Right hindlimb (tissue), 1 donor: ENCODE measurements at regions not wholly inside any gene's neighbourhood (a gene's known extent, or its start where the extent isn't known, plus 50 kb on each side); places are given as distances from the start of the nearest gene placed in this dataset.

ENCODE experiments used
- DNase-seq: peaks from one replicate; pipeline ENCODE4 v3.0.0-alpha.2; 2018

- no peak for DNase-seq
Observed at GRCh38 chr12:98446682-98447081, 68.7 kb upstream of the TMPO start.

DNA sequence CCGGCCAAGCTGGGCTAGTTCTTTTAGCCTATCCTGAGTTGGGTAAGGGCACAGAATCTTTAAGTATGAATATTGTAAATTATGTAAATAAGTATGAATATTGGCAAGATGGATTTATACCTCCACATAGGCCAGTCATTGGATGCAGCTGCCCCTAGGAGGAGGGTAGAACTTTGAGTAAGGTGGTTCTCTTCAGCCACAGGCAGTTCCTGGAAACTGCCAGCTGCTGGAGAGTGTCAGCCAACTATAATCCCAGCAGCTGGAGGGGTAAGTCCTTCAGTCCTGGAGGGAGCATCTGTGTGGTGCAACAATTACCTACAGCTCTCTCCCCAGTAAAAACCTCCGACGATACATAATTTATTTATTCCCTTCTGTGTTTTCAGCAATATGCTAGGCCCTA, 65.8 kb upstream of the TMPO start:
- peak; percentile 58 for DNase-seq

DNA sequence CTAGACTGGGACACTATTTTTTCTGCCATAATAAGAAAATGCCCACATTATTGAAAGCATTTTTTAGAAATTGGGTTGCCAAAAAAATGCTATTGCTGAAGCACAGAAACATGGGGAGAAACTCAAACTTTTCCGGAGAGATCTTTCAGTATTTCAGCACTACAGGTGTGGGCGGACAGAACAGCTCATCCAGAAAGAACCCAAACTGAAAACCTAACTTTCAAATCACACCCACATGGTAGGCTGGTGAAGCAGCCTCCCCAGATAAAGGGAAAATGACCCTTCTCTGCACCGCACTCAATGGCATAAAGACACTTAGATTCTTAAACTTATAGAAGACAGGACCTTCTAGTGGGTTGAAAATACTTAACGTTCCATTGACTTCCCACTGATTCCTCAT, 62.3 kb upstream of the TMPO start:
- DNase-seq = no peak

GRCh38 chr12:98453492-98453891, 61.9 kb upstream of the TMPO start:
- no peak for DNase-seq

DNA sequence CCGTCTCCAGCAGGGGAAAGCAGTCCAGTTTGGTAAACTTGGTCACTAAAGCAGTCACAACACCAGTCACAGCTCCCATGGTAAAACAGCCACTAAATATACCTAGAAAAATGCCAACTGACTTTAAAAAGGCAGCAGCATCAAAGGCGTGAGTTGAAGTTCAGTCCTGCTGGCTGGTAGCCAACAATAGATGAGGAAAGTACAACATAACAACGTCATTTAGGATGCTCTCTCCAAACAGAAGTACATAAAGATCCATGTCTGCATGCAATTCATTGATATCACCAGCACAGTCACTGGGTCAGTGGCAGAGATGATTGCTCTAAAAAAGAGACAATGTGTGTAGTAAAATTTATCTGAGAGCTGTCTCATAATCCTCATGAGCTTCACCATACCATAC, 59.3 kb upstream of the TMPO start:
- no peak for DNase-seq

- peak; percentile 73 for DNase-seq
Observed at GRCh38 chr12:98456576-98457573, 58.5 kb upstream of the TMPO start.

- DNase-seq = no peak
Observed at GRCh38 chr12:98464190-98464589, 51.2 kb upstream of the TMPO start.

DNA sequence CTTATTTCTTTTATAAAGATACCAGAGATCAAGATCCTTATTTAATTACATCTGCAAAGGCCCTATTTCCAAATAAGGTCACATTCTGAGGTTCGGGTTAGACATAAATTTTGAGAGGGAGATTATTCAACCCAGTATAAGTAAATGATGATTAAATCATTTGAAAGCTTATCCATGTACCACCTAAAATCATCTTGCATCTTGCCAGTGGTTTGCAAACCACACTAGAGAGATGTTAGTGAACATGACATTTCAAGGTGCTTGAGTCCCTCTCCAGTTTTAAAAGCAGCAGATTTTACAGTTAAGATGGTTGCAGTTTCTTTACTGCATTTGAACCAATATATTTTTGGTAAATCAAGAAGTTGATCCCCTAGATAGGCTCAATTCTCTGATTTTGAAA, 49.9 kb upstream of the TMPO start:
- DNase-seq = no peak
